Fibroblast of skin of right quadriceps (primary cell): ENCODE measurements at regions not wholly inside any gene's neighbourhood (a gene's known extent, or its start where the extent isn't known, plus 50 kb on each side); places are given as distances from the start of the nearest gene placed in this dataset.
A peak's percentile ranks its signal among the peaks of the same experiment; 100 is the strongest.

Source experiments
- DNase-seq: peaks from one replicate; pipeline ENCODE4 v3.0.0-alpha.2; 2013

- no peak for DNase-seq
These were observed 1575.8 kb upstream of the PABPC4L start for GRCh38 chr4:135777361-135777760.

GRCh38 chr4:135775909-135776308, 1574.3 kb upstream of the PABPC4L start:
- DNase-seq = no peak

GRCh38 chr4:135770505-135770904, 1568.9 kb upstream of the PABPC4L start:
- DNase-seq = no peak

- no peak for DNase-seq
These were observed 1543.3 kb upstream of the PABPC4L start for GRCh38 chr4:135744928-135745327.

- DNase-seq = no peak
These were observed 1540.0 kb upstream of the PABPC4L start for GRCh38 chr4:135741583-135741982.

- DNase-seq = no peak
These were observed 1537.8 kb upstream of the PABPC4L start for GRCh38 chr4:135739354-135739753.

GRCh38 chr4:135735512-135735911, 1533.9 kb upstream of the PABPC4L start:
- DNase-seq = no peak

GRCh38 chr4:135732448-135732847, 1530.9 kb upstream of the PABPC4L start:
- no peak for DNase-seq

- no peak for DNase-seq
These were observed 1530.1 kb upstream of the PABPC4L start for GRCh38 chr4:135731682-135732081.

- no peak for DNase-seq
These were observed 1522.8 kb upstream of the PABPC4L start for GRCh38 chr4:135724421-135724820.

- peak; percentile 1 for DNase-seq
These were observed 1516.4 kb upstream of the PABPC4L start for GRCh38 chr4:135718019-135718418.

GRCh38 chr4:135705343-135705742, 1503.8 kb upstream of the PABPC4L start:
- no peak for DNase-seq

GRCh38 chr4:135694066-135694465, 1492.5 kb upstream of the PABPC4L start:
- no peak for DNase-seq

GRCh38 chr4:135684001-135684400, 1482.4 kb upstream of the PABPC4L start:
- no peak for DNase-seq

GRCh38 chr4:135672202-135672601, 1470.6 kb upstream of the PABPC4L start:
- DNase-seq = no peak

- DNase-seq = no peak
These were observed 1469.0 kb upstream of the PABPC4L start for GRCh38 chr4:135670548-135670947.
